ENCODE measurements at regions not wholly inside any gene's neighbourhood (a gene's known extent, or its start where the extent isn't known, plus 50 kb on each side); places are given as distances from the start of the nearest gene placed in this dataset.
"Not testable (repeated sequence)": the region's sequence is repeated elsewhere in the genome, so short reads cannot be mapped to it uniquely, and the experiment has no call there.

DNA sequence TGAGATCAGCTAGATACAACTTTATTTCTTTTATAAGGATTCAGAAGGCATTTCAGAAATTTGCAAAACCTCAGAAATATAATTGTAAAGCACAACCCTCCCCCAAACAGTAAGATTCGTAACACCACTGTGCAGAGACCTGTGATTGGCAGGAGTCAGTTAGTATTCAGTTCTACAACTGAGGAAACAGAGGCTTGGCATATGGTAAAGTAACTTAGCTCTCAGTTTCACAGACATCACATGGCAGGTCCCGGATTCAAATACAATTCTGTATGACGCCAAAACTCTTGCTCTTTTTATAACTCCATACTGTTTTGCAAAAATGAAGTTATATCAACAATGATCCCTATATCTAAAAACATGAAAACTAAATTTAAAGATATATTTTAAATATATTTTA lies 225.6 kb upstream of the LMCD1 start:
- no peak for DNase-seq

GRCh38 chr3:8276506-8276905 lies 225.1 kb upstream of the LMCD1 start:
- DNase-seq: no peak

DNA sequence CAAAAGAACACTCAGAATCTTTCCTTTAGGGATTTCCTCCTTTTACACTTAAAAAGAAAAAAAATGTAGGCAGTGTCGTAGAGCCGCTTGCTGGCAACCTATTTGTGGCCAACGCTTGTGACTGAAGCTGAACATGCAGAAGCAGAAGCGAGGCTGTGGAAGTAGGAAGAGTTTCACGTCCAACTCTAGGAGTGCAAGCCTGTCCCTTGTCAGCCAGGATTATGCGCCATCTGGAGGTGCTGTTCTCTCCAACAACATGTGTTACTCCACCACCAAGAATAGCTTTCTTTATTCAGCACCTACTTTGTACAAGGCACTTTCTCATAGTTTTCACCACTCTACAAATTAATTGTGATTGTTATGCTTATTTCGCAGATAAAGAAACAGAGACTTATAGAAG lies 223.2 kb upstream of the LMCD1 start:
- no peak for DNase-seq

- no peak for DNase-seq
Observed at GRCh38 chr3:8279476-8279875, 222.1 kb upstream of the LMCD1 start.

GRCh38 chr3:8279886-8280550 lies 221.6 kb upstream of the LMCD1 start:
- DNase-seq: no peak

GRCh38 chr3:8282541-8283165 lies 219.0 kb upstream of the LMCD1 start:
- DNase-seq: no peak

- DNase-seq: no peak
Observed at GRCh38 chr3:8283193-8283592, 218.4 kb upstream of the LMCD1 start.

DNA sequence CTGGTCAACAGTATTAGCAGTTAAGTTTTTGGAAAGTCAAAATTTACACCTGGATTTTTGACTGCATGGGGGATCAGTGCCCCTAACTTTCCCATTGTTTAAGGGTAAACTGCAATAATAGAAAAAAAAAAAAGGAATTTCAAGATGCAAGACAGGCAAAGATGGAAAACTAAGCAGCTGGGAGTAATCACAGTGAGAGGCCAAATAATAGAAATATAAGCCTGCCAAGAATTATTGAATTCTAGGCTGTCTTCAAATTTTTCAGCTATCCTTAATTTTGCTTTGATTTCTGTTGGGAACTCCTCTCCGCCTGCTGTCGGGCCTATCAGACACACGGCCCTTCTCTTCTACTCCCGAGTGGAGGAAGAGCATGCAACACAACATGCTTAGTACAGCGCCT lies 215.5 kb upstream of the LMCD1 start:
- DNase-seq: no peak

DNA sequence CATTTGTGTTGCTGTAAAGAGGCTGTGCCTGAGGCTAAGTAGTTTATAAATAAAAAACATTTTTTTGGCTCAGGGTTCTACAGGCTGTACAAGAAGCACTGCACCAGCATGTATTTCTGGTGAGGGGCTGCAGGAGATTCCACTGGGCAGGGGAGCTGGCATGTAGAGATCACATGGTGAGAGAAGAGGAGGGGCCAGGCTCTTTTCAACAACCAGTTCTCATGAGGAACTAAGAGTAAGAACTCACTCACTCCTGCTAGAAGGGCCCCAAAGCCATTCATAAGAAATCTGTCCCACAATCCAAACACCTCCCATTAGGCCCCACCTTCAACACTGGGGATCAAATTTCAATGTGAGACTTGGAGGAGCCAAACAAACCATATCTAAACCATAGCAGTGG lies 214.9 kb upstream of the LMCD1 start:
- no peak for DNase-seq

GRCh38 chr3:8290611-8291010 lies 211.0 kb upstream of the LMCD1 start:
- no peak for DNase-seq

DNA sequence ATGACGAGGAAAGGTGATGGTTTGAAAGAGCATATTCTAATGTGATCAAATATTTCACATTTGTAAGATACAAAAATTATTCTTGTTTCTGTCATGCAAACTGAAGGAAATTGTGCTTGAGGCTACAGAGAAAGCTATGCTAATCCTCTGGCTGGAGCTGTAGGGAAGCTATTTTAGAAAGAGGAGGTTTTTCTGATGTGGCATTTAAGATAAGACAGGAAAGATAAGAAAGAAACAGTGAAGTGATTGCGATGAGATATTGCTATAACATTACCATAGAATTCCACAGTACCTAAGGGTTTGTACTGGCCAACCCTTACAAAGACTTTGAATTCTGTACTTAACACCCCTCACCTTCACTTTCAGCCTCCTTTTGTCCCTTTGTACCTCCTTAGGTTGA lies 205.2 kb upstream of the LMCD1 start:
- DNase-seq: no peak

GRCh38 chr3:8298021-8298954 lies 203.3 kb upstream of the LMCD1 start:
- DNase-seq: no peak

DNA sequence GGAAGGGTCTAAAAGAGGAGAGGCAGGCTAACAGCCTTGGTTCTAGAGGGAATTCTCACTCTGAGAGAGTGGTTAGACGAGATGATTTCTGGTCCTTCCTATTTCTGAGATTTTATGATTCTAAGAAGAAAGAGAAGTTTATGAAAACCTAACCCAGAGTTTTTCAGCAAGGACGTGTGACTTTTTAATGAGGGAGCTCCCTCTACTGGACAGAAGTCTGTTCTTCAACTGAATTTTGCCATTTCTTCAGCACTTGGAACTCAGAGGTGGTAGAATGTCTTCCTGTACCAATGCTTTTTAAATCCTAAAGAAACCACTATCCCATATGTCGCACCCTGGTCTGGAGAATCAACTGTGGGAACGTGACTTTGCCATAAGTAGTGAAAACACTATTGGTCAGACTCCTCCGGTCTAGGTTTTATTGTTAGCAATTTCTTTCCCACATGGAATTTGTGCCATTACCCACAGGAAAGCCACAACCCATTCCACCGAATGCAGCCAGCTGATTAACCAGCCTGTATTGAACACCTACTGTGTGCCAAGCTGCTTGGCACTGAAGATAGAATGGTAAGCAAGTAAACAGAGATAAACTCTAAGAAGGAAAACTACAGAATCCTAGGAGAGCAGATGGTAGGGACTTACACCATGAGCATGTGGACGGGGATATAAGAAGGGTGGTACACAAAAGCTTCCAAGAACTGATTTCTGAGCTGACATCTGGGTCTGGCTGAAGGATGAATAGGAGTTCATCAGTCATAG lies 199.5 kb upstream of the LMCD1 start:
- no peak for DNase-seq

DNA sequence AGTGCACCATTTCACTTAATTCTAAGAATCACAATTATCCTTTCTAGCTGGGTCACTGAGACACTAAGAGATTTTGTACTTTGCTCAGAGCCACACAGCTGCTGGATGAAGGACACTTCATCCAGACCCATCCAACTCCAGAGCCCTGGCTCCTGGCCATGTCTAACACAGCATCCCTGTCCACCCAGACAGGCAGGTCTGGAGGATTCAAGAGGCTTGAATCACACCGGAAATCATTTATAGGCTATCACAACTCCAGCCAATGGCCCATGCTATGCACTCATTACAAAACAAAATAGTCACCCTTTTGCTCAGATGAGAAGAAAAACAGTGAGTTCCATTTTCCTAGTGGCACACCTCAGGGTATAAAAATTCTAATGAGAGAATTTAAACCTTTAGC lies 198.2 kb upstream of the LMCD1 start:
- DNase-seq: no peak

DNA sequence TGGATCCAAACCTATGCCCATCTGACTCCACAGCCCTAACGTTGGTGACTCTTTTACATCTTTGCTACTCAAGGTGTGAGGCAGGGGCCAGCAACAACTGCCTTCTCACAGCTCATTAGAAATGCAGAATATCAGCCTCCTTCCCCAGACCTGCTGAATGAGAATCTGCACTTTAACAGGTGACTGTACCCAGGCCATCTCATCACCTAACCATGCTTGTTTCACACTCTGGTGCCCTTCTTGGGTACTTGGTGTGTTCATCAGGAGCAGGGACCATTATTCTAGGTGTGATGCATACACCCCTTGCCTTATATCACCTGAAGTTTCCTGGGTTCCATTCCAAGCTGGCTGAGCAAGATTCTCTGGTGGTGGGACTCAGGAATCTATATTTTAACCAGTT lies 196.3 kb upstream of the LMCD1 start:
- no peak for DNase-seq

- DNase-seq: no peak
Observed at GRCh38 chr3:8307545-8308110, 194.0 kb upstream of the LMCD1 start.

DNA sequence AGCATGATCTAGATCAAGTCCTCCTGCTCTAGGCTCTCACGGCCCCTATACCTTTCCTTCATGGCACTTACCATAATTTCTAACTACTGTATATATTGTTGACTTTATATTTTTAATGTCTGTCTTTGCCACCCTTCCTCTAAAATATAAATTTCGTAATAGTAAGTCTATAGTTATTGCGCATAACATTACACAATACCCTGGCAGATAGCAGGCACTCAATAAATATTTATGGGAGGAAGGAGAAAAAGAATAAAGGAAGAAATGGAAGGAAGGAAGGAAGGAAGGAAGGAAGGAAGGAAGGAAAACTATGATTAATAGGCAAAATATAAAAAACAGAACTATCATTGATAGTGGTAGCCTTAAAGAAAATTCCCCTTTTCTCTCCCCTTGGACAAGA lies 190.3 kb upstream of the LMCD1 start:
- DNase-seq: no peak

DNA sequence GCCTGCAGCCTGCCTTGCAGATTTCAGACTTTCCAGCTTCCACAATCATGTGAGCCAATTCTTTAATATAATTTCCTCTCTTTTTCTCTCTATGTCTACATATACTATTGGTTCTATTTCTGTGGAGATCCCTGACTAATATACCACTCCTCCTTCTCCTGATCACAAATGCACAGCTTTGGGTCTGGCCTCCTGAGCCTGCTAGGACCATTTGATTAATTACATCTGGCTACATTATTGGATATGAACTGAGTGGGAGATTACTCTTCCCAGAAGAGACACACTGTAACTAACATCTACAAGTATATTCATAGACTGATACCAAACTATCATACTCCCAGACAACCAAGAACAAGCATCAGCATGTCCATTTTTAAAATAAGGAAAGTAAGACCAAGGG lies 188.9 kb upstream of the LMCD1 start:
- no peak for DNase-seq

- DNase-seq: no peak
Observed at GRCh38 chr3:8313560-8314267, 187.9 kb upstream of the LMCD1 start.

GRCh38 chr3:8315526-8315925 lies 186.1 kb upstream of the LMCD1 start:
- DNase-seq: not testable (repeated sequence)

DNA sequence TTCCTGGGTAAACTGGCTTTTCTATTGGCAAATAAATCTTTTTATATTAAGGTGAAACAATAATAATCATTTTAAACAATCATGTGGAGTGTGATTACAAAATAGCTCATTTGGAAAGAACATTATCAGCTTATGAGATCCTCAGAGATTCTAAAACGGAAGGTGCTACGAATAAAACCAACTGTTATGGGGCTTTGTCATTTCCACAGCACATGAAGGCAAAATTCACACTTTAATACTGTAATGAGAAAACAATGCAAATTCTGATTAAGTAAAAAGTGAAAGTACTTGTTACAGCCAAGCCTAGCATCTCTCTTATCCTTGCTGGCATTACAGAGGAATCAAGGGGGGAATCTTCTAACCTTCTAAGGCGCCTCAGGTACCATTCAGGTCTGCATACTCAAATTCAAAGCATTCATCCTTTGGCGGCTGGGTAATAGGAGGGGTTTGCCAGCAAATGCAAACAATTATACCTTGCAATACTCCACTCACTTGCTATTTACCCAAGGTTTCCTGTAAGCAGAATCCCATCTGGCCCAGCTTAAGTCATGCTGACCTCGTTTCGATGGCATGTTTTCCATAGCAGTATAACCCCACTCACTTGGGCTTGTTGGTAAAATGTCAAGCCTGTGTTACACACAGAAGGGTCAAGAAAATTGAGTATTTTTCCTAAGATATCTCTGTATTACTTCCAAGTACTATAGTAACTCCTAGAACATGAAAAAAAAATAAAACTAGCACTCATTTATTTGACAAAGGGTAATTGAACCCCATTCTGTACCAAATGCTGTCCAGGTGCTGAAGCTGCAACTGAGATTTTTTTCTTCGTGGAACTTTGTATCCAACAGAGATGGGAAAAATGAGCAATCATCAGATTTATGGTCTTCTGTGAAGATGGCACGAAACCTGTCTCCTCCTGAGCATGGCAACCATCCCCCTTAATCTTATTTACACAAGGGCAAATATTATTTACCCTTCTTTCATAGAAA lies 183.7 kb upstream of the LMCD1 start:
- no peak for DNase-seq

Measured in NCI-H187 treated with DMSO at 0.1 percent for 48 hours (cell line).